HG03521 (cell line): ENCODE measurements at regions not wholly inside any gene's neighbourhood (a gene's known extent, or its start where the extent isn't known, plus 50 kb on each side); places are given as distances from the start of the nearest gene placed in this dataset.

ENCODE experiments used
- ATAC-seq: cut with Tn5 transposase; IDR thresholded peaks from one replicate; pipeline ENCODE4 v1.9.1; 2021; ENCODE audit warnings: mild to moderate bottlenecking, moderate library complexity; ENCODE audit not compliant: unreplicated experiment

GRCh38 chr2:223222397-223222796 lies 170.4 kb downstream of the KCNE4 start:
- ATAC-seq = no peak

DNA sequence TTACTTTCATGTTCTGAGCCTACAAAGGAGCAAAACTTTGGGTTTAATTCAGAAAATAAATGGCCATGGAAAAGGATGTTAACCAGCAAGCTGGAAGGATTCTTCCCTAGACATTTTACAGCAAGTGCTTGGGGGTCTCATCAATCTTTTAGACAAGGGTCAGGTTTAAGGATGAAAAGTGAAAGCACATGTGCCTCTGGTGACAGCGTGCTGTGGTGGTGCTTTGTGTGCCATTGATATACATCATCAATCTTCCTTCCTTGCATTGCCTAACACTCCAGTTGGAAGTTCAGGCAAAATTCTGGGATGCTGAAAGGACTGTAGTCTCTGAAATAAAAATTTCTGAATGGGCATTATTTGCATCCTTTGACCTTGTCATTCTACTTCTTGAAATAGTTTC lies 171.2 kb downstream of the KCNE4 start:
- ATAC-seq = no peak

DNA sequence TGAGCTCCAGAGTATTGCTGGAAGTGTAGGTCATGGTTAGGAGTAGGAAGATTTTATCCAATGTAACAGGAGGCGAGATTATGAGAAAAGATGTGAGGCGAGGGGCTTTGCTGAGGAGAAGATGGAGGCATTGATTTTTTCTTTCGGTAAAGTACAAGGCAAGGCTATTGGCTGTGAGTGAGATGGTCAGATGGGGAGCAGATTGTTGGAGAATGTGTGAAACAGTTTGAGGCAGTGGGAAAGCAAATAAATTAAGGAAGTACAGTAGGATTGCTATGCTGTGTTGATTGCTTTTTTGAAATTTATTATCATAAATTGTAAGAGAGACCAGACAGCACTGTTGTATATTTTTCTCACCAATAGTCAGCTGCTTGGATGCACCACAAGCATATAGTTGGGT lies 173.3 kb downstream of the KCNE4 start:
- ATAC-seq = no peak

GRCh38 chr2:223226264-223226663 lies 174.3 kb downstream of the KCNE4 start:
- no peak for ATAC-seq

GRCh38 chr2:223227338-223227737 lies 175.3 kb downstream of the KCNE4 start:
- ATAC-seq = no peak

DNA sequence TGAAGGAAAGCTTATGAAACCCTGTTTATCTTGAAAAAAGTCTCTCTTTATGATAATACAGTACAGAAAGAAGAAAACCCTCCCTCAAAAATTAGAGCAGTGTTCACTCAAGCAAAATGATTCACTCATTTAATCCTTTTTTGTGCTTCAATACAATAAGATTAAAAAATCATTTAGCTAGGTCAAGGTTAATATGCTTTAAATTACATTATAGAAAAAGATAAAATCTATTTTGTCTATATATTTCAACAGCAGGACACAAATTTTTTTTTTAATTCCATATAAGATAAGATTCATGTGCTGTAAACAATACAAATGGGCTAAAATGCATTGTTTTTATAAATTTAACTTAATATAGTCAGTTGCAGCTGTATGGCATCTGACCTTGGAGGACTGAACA lies 176.9 kb downstream of the KCNE4 start:
- no peak for ATAC-seq

GRCh38 chr2:223230352-223230751 lies 178.4 kb downstream of the KCNE4 start:
- no peak for ATAC-seq

GRCh38 chr2:223232285-223232684 lies 180.3 kb downstream of the KCNE4 start:
- no peak for ATAC-seq

GRCh38 chr2:223232896-223233295 lies 180.9 kb downstream of the KCNE4 start:
- no peak for ATAC-seq

DNA sequence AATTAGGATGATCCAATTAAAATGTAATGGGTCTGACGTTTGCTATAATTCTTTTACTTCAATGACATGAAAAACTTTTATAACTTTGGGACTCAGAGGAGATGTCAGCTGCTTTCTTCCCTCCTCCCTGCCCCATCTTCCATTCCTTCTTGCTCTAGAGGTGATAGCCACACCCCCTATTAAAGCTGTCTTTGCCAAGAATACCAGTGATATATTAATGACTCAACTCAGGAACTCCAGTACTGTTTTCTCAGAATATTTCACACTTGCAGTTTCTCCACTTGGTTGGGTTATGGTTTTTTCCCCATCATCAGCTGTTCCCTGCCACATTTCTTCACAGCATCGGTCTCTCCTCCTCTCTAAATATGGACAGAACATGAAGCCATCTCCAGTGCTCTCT lies 184.0 kb downstream of the KCNE4 start:
- no peak for ATAC-seq

GRCh38 chr2:223238301-223238700 lies 186.3 kb downstream of the KCNE4 start:
- ATAC-seq = no peak

GRCh38 chr2:223243233-223243632 lies 191.2 kb downstream of the KCNE4 start:
- ATAC-seq = no peak

GRCh38 chr2:223247136-223247535 lies 195.1 kb downstream of the KCNE4 start:
- ATAC-seq = no peak

GRCh38 chr2:223251656-223252229 lies 199.8 kb downstream of the KCNE4 start:
- ATAC-seq = no peak

- no peak for ATAC-seq
Measured at GRCh38 chr2:223260681-223261080, 208.7 kb downstream of the KCNE4 start.

- ATAC-seq = no peak
Measured at GRCh38 chr2:223262946-223263345, 211.0 kb downstream of the KCNE4 start.

DNA sequence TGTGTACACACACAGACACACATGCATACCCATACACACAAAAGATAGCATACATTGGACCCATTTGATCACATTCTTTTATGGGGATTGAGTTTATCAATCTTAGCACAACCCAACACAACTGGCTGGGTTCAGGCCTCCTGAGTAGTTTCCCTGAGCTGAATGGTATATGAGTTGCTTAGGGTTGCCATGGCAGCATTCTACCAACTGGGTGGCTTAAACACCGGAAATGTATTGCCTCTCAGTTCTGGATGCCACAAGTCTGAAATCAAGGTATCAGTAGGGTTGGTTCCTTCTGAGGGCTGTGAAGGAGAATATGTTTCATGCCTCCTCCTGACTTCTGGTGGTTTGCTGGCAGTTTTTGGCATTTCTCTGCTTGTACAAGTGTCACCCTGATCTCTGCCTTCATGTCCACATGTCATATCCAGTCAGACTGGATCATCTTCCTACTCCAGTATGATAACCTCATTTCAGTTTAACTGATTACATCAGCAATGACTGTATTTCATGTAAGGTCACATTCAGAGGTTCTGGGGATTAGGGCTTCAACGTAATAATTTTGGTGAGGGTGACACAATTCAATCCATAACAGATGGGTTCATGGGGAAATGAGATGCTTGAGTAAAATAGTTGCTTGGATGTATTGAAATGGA lies 212.7 kb downstream of the KCNE4 start:
- no peak for ATAC-seq

- ATAC-seq = no peak
Measured at GRCh38 chr2:223267160-223267951, 215.4 kb downstream of the KCNE4 start.

DNA sequence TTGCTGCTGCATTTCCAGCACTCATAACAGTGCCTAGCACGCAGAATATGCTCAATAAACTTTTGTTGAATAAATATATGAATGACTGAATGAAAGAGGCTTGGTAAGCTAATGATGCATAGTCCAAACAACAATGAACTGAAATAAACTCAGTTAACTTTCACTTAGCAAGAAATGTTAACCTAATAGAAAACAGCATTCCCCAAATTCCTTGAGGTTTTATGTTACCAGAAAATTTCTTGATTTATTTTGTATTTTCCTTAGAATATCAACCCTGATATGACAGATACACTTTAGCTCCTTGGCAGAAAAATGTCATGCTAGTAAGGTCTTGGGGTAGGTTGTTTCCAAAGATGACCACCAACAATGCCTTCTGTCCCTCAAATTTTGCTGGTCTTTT lies 217.4 kb downstream of the KCNE4 start:
- ATAC-seq = no peak

- ATAC-seq = no peak
Measured at GRCh38 chr2:223270548-223270947, 218.6 kb downstream of the KCNE4 start.

- no peak for ATAC-seq
Measured at GRCh38 chr2:223273995-223274394, 222.0 kb downstream of the KCNE4 start.

GRCh38 chr2:223282221-223282620 lies 230.2 kb downstream of the KCNE4 start:
- ATAC-seq = no peak
